ENCODE measurements at regions not wholly inside any gene's neighbourhood (a gene's known extent, or its start where the extent isn't known, plus 50 kb on each side); places are given as distances from the start of the nearest gene placed in this dataset.

DNA sequence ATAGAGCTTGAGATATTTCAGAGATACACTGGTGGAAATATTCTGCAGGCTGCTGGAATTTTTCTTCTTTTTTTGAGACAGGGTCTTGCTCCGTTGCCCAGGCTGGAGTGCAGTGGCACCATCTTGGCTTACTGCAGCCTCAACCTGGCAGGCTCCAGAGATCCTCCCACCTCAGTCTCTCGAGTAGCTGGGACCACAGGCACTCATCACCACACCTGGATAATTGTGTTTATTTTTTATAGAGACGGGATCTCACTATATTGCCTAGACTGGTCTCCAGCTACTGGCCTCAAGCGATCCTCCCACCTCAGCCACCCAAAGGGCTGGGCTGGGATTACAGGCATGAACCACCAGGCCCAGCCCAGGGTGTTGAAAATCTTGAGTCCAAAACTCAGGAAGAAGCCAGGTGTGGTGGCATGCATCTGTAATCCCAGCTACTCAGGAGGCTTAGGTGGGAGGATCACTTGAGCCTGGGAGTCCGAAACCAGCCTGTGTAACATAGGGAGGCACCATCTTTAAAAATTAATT, 55.7 kb upstream of the FOXK1 start:
- in situ Hi-C loops (cut with MboI) (no loop called here), intact Hi-C loops (cut with micrococcal nuclease) (no loop called here)
- FAIRE-seq (no peak), DNase-seq (ENCODE audit: extremely low read depth in 1 of 4, low spot score in 3 of 4) (no peak), ATAC-seq (peak; percentile 78)
- TF ChIP-seq ELF4 (CRISPR knock-in tag; IDR thresholded peaks at IDR 0.05) = no peak
- no peak for TF ChIP-seq PKNOX1 (IDR thresholded peaks at IDR 0.05)
- TF ChIP-seq DMBX1 (CRISPR knock-in tag; IDR thresholded peaks at IDR 0.05; ENCODE audit: borderline replicate concordance) = no peak
- TF ChIP-seq ZNF121 (CRISPR knock-in tag; conservative IDR thresholded peaks at IDR 0.05) = peak; percentile 60
- no peak for TF ChIP-seq ZNF584 (CRISPR knock-in tag; IDR thresholded peaks at IDR 0.05; ENCODE audit: low read depth)
- TF ChIP-seq, protein P1, sequence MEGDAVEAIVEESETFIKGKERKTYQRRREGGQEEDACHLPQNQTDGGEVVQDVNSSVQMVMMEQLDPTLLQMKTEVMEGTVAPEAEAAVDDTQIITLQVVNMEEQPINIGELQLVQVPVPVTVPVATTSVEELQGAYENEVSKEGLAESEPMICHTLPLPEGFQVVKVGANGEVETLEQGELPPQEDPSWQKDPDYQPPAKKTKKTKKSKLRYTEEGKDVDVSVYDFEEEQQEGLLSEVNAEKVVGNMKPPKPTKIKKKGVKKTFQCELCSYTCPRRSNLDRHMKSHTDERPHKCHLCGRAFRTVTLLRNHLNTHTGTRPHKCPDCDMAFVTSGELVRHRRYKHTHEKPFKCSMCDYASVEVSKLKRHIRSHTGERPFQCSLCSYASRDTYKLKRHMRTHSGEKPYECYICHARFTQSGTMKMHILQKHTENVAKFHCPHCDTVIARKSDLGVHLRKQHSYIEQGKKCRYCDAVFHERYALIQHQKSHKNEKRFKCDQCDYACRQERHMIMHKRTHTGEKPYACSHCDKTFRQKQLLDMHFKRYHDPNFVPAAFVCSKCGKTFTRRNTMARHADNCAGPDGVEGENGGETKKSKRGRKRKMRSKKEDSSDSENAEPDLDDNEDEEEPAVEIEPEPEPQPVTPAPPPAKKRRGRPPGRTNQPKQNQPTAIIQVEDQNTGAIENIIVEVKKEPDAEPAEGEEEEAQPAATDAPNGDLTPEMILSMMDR (IDR thresholded peaks at IDR 0.05 in 2 of 3, conservative IDR thresholded peaks at IDR 0.05 in 1 of 3; ENCODE audit: insufficient read depth in 2 of 3, low read depth in 1 of 3, low read length in 3 of 3) = peak in 2 of 3 experiments; percentile 15 to 21; a peak in 1 of 6 replicates
- TF ChIP-seq BCLAF1 (IDR thresholded peaks at IDR 0.05; ENCODE audit: borderline replicate concordance in 1 of 2, control insufficient read depth in 1 of 2, low read depth in 2 of 2, low read length in 1 of 2) = no peak
- no peak for TF ChIP-seq TRIM24 (IDR thresholded peaks at IDR 0.05)
- no peak for TF ChIP-seq BACH1 (tag; IDR thresholded peaks at IDR 0.05)
- no peaks in the 10 kb centered on the region for H4K20me1 ChIP-seq (replicated peaks; ENCODE audit: control insufficient read depth, insufficient read depth, low read length)
- no peaks in the 10 kb centered on the region for H3K79me2 ChIP-seq (ENCODE audit: control insufficient read depth, insufficient read depth, low read length)
- 29% methylated on average over 5 of the region's 5 CpGs for WGBS (ENCODE audit: insufficient coverage, low coverage, missing lambda C conversion rate)
- no peak overlapping the region for H3K9ac ChIP-seq (ENCODE audit: insufficient read depth in 1 of 2, low read depth in 2 of 2, low read length in 2 of 2)
- H3K9me1 ChIP-seq (ENCODE audit: control insufficient read depth, insufficient read depth, low read length) = no peaks in the 10 kb centered on the region
- H3K4me3 ChIP-seq = no peak overlapping the region
- no peaks in the 10 kb centered on the region; a peak in 1 of 5 replicates for H3K27me3 ChIP-seq (ENCODE audit: control insufficient read depth in 2 of 2, insufficient read depth in 2 of 2, low read length in 2 of 2)
- H3K36me3 ChIP-seq (ENCODE audit: control insufficient read depth, insufficient read depth, low read length) = no peaks in the 10 kb centered on the region
- peaks cover 6% of the 10 kb centered on the region; the same call in 1 of the 2 replicates for H3K9me3 ChIP-seq (replicated peaks; ENCODE audit: control insufficient read depth, insufficient read depth, low read depth, low read length)
- H2AFZ ChIP-seq (ENCODE audit: low read depth, low read length) = no peak overlapping the region
- H3K4me2 ChIP-seq (ENCODE audit: insufficient read depth, low read length) = no peak overlapping the region
- H3K27ac ChIP-seq (ENCODE audit: extremely low read depth, low read depth, low read length) = no peak overlapping the region
- peaks cover 0 to 13% of the 10 kb centered on the region in 2 experiments; a peak in 4 of 5 replicates for H3K4me1 ChIP-seq (replicated peaks in 1 of 2; ENCODE audit: control insufficient read depth in 2 of 2, insufficient read depth in 2 of 2, low read length in 2 of 2)
- ChIA-PET CTCF (ENCODE audit: low intra/inter-chr PET ratio) (no interaction called here), POLR2A (interaction anchor here (0.6 to 1.0 kb wide), 2 partner anchors 57 to 67 kb away, joined by 3 read pairs; no protein-coding TSS in a partner anchor)
- no TSS peak for BruUV-seq (replicated peaks)

Measured in K562 (cell line).